Hepatocyte (in vitro differentiated cells): ENCODE measurements at regions not wholly inside any gene's neighbourhood (a gene's known extent, or its start where the extent isn't known, plus 50 kb on each side); places are given as distances from the start of the nearest gene placed in this dataset.

Experiments
- EZH2 ChIP-seq: fragments of 200-600 bp; sonication (generic); IDR thresholded peaks from 2 replicates; pipeline ENCODE4 v1.6.1; 2016; ENCODE audit warnings: antibody characterized with exemption, mild to moderate bottlenecking, borderline replicate concordance
- TF ChIP-seq, protein P1 (sequence below): fragments of 200-600 bp; sonication (generic); IDR thresholded peaks from 2 replicates; pipeline ENCODE4 v1.5.1; 2016; ENCODE audit warnings: antibody characterized with exemption, mild to moderate bottlenecking; ENCODE audit not compliant: poor library complexity

DNA sequence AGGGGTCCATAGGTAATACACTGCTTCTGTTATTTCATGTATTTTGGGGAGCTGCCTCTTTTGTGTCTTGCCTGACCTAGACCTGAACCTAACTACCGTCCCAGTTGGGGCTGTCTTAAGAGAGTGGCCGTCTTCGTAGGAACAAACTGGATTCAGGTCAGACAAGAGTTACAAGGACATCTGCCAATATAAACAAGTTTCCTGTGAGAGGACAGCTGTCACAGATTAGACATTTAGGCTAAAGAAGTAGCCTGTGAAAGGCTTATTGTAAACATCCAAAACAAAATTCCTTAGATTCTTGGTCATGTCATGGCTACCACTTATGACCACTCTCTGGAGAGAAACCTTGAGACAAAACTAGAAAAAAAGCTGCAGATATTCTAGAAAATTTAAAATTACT, 797.6 kb upstream of the AADAT start:
- TF ChIP-seq, protein P1, sequence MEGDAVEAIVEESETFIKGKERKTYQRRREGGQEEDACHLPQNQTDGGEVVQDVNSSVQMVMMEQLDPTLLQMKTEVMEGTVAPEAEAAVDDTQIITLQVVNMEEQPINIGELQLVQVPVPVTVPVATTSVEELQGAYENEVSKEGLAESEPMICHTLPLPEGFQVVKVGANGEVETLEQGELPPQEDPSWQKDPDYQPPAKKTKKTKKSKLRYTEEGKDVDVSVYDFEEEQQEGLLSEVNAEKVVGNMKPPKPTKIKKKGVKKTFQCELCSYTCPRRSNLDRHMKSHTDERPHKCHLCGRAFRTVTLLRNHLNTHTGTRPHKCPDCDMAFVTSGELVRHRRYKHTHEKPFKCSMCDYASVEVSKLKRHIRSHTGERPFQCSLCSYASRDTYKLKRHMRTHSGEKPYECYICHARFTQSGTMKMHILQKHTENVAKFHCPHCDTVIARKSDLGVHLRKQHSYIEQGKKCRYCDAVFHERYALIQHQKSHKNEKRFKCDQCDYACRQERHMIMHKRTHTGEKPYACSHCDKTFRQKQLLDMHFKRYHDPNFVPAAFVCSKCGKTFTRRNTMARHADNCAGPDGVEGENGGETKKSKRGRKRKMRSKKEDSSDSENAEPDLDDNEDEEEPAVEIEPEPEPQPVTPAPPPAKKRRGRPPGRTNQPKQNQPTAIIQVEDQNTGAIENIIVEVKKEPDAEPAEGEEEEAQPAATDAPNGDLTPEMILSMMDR = no peak
- TF ChIP-seq EZH2 = no peak
